ENCODE measurements at regions not wholly inside any gene's neighbourhood (a gene's known extent, or its start where the extent isn't known, plus 50 kb on each side); places are given as distances from the start of the nearest gene placed in this dataset.

- Histone ChIP-seq H3K27ac (no peak overlapping the region), H3K4me1 (peaks cover 0 to 38% (median 0%) of the 10 kb centered on the region in 3 donors)
Observed at GRCh38 chr1:117678246-117678977, 72.6 kb downstream of the TENT5C start.

GRCh38 chr1:117679299-117679698 lies 73.5 kb downstream of the TENT5C start:
- H3K4me3 ChIP-seq: no peak overlapping the region
- TF ChIP-seq, protein P1, sequence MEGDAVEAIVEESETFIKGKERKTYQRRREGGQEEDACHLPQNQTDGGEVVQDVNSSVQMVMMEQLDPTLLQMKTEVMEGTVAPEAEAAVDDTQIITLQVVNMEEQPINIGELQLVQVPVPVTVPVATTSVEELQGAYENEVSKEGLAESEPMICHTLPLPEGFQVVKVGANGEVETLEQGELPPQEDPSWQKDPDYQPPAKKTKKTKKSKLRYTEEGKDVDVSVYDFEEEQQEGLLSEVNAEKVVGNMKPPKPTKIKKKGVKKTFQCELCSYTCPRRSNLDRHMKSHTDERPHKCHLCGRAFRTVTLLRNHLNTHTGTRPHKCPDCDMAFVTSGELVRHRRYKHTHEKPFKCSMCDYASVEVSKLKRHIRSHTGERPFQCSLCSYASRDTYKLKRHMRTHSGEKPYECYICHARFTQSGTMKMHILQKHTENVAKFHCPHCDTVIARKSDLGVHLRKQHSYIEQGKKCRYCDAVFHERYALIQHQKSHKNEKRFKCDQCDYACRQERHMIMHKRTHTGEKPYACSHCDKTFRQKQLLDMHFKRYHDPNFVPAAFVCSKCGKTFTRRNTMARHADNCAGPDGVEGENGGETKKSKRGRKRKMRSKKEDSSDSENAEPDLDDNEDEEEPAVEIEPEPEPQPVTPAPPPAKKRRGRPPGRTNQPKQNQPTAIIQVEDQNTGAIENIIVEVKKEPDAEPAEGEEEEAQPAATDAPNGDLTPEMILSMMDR (IDR thresholded peaks at IDR 0.05): no peak
- no peak for TF ChIP-seq EP300 (IDR thresholded peaks at IDR 0.05)
- TF ChIP-seq POLR2AphosphoS5 (IDR thresholded peaks at IDR 0.05): no peak
- no peak for TF ChIP-seq POLR2A (IDR thresholded peaks at IDR 0.05)
- no peak overlapping the region for H3K27ac ChIP-seq
- ATAC-seq: no peak
- peaks cover 0 to 38% (median 0%) of the 10 kb centered on the region in 3 donors for H3K4me1 ChIP-seq
- no peaks in the 10 kb centered on the region for H3K36me3 ChIP-seq
- no peaks in the 10 kb centered on the region for H3K27me3 ChIP-seq
- WGBS, 2 donors (ENCODE audit: low coverage in 1 of 2): 66 to 74% methylated on average over 2 to 3 of the region's 3 CpGs
- H3K9me3 ChIP-seq: no peaks in the 10 kb centered on the region

More at GRCh38 chr1:117678246-117678977, 72.6 kb downstream of the TENT5C start:
- no peaks in the 10 kb centered on the region for H3K27me3 ChIP-seq
- WGBS, 2 donors (ENCODE audit: low coverage in 1 of 2): 45 to 68% methylated on average over 4 to 5 of the region's 5 CpGs
- H3K36me3 ChIP-seq: no peaks in the 10 kb centered on the region
- H3K4me3 ChIP-seq: no peak overlapping the region
- H3K9me3 ChIP-seq: no peaks in the 10 kb centered on the region
- ATAC-seq: no peak
- TF ChIP-seq POLR2AphosphoS5 (IDR thresholded peaks at IDR 0.05) (no peak), EP300 (IDR thresholded peaks at IDR 0.05) (no peak), POLR2A (IDR thresholded peaks at IDR 0.05) (no peak)
- TF ChIP-seq, protein P1 (IDR thresholded peaks at IDR 0.05): no peak

DNA sequence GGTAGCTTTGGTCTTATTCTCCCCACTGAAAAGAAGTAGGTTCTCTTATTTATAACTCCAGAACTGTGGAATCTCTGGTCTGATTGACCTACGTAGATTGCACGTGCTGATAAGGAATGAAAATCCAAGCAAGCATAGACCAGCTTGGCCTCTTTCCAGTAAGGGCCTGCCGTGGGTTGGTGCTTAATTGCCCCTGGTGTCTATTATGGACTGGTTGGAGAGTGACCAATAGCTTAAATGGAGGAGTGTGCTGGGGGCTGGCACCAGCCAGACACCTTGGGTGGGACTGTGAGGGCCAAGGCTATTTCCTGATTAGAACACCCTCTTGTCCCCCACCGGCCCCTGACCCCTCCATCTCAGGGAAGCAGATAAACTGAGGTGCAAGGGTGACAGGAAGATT lies 74.0 kb downstream of the TENT5C start:
- Histone ChIP-seq H3K9me3 (no peaks in the 10 kb centered on the region), H3K27ac (no peak overlapping the region), H3K4me3 (no peak overlapping the region), H3K4me1 (peaks cover 0 to 38% (median 0%) of the 10 kb centered on the region in 3 donors), H3K36me3 (no peaks in the 10 kb centered on the region), H3K27me3 (no peaks in the 10 kb centered on the region)
- WGBS, 2 donors (ENCODE audit: low coverage in 1 of 2): 69 to 81% methylated on average over 4 of the region's 4 CpGs
- TF ChIP-seq EP300 (IDR thresholded peaks at IDR 0.05) (no peak), POLR2AphosphoS5 (IDR thresholded peaks at IDR 0.05) (no peak), POLR2A (IDR thresholded peaks at IDR 0.05) (no peak)
- TF ChIP-seq, protein P1 (IDR thresholded peaks at IDR 0.05): no peak
- no peak for ATAC-seq

- H3K27me3 ChIP-seq: no peaks in the 10 kb centered on the region
- TF ChIP-seq POLR2AphosphoS5 (IDR thresholded peaks at IDR 0.05) (no peak), POLR2A (IDR thresholded peaks at IDR 0.05) (no peak), EP300 (IDR thresholded peaks at IDR 0.05) (no peak)
- TF ChIP-seq, protein P1 (IDR thresholded peaks at IDR 0.05): no peak
- no peaks in the 10 kb centered on the region for H3K36me3 ChIP-seq
- no peaks in the 10 kb centered on the region for H3K9me3 ChIP-seq
- 85 to 94% methylated on average over 7 to 9 of the region's 9 CpGs for WGBS, 2 donors (ENCODE audit: low coverage in 1 of 2)
- H3K27ac ChIP-seq: no peak overlapping the region
- H3K4me3 ChIP-seq: no peak overlapping the region
- no peak for ATAC-seq
- H3K4me1 ChIP-seq: peaks cover 0 to 42% (median 0%) of the 10 kb centered on the region in 3 donors
Observed at GRCh38 chr1:117680316-117681002, 74.6 kb downstream of the TENT5C start.

All from gastroesophageal sphincter (tissue), 4 donors.